NOMO-1 treated with DMSO at 0.1 percent for 48 hours (cell line): ENCODE measurements at regions not wholly inside any gene's neighbourhood (a gene's known extent, or its start where the extent isn't known, plus 50 kb on each side); places are given as distances from the start of the nearest gene placed in this dataset.

Experiments used
- DNase-seq: peaks from one replicate; lab custom pipeline; 2025; ENCODE audit not compliant: unreplicated experiment; lab: John Stamatoyannopoulos, UW

- DNase-seq = no peak
Measured at GRCh38 chr14:26925876-26926584, 328.2 kb upstream of the NOVA1 start.

- DNase-seq = no peak
Measured at GRCh38 chr14:26926585-26926984, 328.8 kb upstream of the NOVA1 start.

DNA sequence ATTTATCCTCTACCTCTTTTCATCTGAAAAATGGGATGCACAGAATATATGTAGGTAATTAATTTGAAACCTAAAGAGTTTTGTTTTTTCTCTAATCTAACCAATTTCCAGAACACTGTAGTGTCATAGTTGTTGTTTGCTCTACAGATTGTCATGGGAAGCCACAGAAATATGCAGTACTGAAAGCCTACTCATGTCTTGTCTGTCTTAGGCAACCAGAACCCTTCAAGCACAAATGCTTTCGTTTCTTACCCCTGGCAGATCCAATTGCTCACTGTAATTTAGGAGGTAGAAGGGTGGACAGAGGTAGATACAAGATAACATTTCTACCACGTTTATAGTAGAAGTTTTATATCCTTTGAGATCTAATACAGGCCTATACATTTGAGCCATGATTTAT lies 330.2 kb upstream of the NOVA1 start:
- DNase-seq = no peak

DNA sequence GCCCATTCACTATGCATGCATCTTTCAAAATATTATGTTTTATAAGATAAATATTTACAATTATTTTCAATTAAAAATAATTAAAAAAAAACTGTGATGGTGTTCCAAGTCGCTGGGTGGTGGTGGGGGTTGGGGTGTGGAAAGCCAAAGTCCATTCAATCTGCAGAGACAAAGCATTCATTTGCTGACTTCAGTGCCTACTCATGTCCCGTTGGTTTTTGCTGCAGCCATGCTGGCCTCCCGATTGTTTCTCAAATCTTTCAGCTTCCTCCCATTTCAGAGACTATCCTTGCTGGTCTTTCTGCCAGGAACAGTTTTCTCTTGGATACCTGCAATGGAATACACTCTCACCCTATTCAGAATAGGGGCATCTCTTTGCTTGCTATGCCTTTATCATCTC lies 331.5 kb upstream of the NOVA1 start:
- no peak for DNase-seq

DNA sequence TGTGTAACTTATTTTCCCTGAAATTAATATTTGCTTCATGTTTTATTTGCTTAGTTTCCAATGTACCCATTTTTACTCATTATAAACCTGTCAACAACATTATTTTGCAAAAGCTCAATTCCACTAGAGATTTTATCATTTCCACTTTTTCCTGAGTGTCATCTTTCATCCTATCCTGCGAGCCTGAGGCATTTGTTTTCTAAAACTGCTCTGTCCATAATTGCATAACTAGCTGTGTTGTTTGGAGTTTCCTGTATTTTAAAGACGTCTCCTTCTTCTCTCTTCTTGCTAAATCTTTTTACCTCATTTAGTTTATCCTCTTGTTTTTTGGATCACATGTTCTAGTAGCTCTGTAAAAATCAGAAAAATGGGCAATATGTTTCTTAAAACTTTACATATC lies 332.7 kb upstream of the NOVA1 start:
- DNase-seq = no peak

- no peak for DNase-seq
Measured at GRCh38 chr14:26932606-26933005, 334.8 kb upstream of the NOVA1 start.

GRCh38 chr14:26933431-26933830 lies 335.6 kb upstream of the NOVA1 start:
- DNase-seq = no peak

GRCh38 chr14:26934151-26934550 lies 336.3 kb upstream of the NOVA1 start:
- DNase-seq = no peak

GRCh38 chr14:26935733-26936132 lies 337.9 kb upstream of the NOVA1 start:
- no peak for DNase-seq

DNA sequence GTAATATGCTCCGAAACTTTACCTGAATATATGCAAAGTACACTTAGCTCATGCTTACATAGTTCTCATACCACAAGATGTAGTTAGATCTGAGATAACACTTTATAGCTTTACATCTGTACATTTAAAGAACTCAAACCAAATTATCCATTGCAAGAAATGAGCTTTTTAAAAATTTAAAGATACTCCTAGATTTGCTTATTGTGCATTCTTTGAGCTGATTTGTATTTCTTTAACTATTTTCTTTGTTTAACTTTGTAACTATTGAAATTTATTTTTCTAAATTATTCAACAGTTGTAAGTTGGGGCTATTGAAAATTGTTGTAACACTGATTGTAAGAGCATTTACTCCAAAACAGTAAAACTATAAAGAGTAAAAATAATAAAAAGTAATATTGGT lies 340.2 kb upstream of the NOVA1 start:
- DNase-seq = no peak

GRCh38 chr14:26939755-26940154 lies 341.9 kb upstream of the NOVA1 start:
- no peak for DNase-seq

DNA sequence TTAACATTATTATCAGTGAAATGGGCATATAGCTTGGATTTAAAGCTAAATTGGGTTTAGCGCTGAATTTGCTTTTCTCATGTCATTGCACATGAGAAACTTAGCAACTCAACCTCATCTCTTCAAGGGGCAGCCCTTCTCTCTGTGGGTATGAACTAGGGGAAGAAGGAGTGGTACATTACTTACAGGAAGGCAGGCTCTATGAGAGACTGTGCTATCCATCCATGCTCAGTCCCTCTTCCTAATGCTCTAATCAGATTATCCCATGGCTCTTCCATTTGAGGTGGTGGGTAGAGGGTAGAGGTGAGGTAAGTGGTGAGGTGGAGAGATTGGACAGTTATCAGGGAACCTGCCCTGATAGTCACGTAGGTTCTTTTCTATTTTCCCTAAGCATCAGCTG lies 343.7 kb upstream of the NOVA1 start:
- no peak for DNase-seq

DNA sequence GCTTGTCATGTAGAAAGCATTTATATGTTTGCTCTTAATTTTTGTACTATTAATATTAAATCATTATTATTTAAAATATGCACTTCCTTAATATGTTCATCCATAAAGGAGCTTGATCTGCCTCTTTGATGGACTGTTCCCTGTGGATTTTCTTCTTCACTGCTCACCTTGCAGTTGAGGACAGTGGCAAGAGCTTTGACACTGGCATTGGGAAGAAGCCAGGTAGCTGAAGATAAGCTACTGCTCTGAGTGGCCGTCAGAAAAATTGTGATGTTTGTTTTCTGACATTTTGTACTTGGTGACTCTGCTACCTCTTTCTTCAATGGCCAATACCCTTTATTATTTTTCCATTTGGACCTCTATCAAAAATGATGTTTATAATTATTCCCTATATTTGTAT lies 349.4 kb upstream of the NOVA1 start:
- no peak for DNase-seq

GRCh38 chr14:26959437-26959836 lies 361.6 kb upstream of the NOVA1 start:
- DNase-seq = no peak

GRCh38 chr14:26959972-26960660 lies 362.3 kb upstream of the NOVA1 start:
- no peak for DNase-seq

DNA sequence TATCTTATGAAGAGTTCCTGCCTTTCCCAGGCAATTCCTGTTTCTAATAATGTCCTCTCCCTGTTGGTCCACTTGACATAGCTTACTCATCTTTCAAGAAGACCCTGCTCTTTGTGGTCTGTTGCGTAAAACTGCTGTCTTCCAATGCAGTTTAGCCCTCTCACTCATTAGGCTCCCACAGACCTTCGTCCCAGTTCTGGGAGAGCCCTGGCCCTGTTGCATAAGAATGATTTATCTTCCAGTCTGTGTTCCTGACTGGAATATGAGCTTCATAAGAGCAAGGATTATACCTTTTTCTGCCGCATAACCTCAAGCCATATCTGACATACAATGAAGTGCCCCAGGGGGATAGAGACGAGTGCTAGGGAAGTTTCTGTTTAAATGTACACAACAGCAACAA lies 365.9 kb upstream of the NOVA1 start:
- no peak for DNase-seq

DNA sequence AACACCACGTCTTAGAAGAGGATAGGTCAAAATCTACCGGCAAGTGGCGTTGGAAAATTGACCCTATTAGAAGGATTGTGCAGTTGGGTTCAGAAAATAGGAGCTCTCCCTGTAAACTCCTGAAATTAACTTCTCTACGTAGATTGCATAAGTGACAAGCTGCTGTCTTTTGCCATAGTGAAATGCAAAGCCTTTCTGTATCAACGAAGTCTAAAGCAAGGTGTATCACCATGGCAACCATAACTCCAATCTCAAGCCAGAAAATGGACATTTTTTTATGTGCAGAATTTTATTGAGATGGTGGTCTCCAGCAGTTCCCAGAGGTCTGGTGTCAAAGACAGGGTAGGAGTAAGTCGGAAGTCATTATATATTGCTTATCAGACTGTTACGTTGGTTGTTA lies 367.7 kb upstream of the NOVA1 start:
- DNase-seq = no peak

- DNase-seq = no peak
Measured at GRCh38 chr14:26966908-26967307, 369.1 kb upstream of the NOVA1 start.

DNA sequence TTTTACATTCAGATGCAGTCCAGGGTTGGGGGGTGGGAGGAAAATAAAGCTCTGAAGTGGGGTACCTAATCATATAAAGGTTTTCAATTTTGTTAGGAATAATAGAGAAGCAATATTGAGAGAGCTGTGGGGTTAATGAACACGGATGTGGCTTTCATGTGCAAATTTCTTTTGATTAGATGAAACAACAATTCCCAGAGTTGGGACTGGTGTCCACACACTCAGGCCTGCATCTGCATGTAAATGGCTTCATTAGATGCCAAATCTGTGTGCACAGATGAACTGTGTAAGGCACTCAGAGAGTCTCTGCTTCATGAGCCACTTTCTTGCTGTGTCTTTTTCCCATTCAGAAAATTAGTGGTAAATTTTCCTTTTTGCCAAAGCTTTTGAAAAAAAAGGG lies 377.1 kb upstream of the NOVA1 start:
- no peak for DNase-seq

- DNase-seq = no peak
Measured at GRCh38 chr14:26982071-26982470, 384.2 kb upstream of the NOVA1 start.

- DNase-seq = peak; percentile 10
Measured at GRCh38 chr14:26984311-26985177, 386.7 kb upstream of the NOVA1 start.
